ENCODE measurements at regions not wholly inside any gene's neighbourhood (a gene's known extent, or its start where the extent isn't known, plus 50 kb on each side); places are given as distances from the start of the nearest gene placed in this dataset.

- peak; percentile 57 for DNase-seq
These were observed 219.6 kb downstream of the ARHGAP12 start for GRCh38 chr10:31709028-31709427.

DNA sequence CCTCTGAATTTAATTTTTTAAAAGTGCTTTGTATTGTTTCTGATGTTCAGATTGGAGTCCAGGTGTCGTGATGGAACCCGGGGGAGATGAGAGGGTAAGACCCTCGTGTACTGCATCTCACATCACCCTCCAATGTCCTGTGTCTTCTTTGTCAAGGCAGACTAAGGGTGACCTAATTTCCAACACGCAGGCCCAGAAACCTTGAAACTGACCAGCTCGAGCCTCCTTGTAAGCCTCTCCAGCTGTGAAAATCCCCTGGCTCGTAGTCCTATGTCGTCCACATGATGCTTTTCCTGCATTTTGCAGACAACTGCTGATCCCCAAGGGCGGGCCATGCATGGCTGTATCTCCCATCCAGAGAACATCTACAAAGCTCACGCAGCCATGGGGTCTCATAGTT lies 220.2 kb downstream of the ARHGAP12 start:
- peak; percentile 63 for DNase-seq

DNA sequence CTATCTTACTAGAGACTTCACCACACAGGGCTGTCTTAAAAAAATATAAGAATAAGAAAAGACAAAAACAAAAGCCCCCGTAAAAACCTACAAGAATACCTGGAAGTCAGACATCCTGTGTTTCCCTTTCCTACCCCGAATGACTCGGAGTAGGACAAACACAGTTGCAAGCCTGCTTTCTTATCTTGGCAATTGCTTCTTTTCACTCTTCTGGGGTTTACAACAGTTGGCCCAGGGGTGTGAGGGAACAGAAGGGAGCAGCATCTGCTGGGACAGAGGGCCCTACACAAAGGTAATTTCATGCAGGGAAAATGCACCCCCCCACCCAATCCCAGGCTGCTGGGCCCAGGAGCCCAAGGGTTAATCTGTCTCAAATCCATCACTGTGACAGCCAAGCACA lies 220.6 kb downstream of the ARHGAP12 start:
- peak; percentile 46 for DNase-seq

DNA sequence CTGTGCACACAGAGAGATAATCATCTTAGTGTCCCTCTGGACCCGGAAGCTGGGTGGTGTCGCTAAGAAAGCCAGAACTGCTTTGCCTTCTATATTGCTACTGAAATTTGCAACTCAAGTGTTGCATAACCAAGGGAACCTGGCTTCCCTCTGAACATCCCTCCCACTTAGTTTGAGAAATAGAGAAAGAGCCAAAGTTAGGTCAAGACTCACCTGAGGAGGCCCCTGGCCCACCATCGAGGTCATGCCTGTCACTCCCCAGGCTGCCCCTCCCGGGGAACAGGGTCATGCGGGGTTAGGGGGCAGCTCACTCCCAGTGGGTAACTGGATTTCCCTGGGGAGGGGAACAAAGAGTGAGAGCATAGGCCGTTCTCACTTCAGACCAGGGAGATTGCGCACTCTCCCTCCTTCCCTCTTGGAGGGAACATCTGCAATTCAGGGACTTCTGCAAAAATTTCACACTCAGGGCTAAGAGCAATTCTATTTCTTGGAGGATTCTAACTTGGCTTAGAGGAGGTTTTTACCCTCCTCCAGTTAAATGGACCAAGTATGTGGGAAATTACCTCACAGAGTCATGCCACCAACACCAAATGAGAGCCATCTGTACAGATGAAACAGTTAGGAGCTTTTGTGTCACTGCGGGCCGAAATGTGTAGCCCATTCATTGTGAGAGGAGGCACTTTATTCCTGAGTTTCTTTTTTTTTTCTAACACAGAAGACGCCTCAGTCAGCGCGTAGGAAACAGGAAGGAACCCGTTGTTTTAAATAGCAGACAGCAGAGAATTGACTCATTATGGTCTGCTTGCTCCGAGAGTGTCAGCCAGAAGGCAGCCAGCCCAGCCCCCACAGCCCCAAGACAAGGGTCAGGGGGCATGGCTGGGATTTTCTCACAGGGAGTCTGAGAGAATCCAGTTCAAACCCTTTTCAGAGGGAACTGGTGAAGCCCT lies 221.3 kb downstream of the ARHGAP12 start:
- peak; percentile 78 for DNase-seq

GRCh38 chr10:31706464-31707092 lies 222.1 kb downstream of the ARHGAP12 start:
- peak; percentile 49 for DNase-seq

- no peak for DNase-seq
These were observed 223.5 kb downstream of the ARHGAP12 start for GRCh38 chr10:31705136-31705535.

DNA sequence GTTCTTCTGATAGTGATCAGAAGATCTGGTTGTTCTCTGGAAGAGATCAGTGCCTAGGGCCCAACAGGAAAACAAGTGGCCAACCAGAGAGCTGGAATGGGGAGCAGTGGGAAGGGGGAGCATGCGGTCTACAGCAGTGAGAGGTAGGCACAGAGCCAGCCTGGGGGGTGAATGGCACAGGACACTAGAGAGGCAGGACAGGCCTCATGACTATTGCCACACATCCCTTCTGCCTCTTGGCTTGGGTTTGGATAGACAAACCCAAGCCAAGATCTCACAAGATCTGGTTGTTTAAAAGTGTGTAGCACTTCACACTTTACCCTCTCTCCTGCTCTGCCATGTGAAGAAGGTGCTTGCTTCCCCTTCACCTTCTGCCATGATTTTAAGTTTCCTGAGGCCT lies 224.4 kb downstream of the ARHGAP12 start:
- DNase-seq = no peak

- no peak for DNase-seq
These were observed 225.7 kb downstream of the ARHGAP12 start for GRCh38 chr10:31702954-31703353.

- DNase-seq = no peak
These were observed 226.6 kb downstream of the ARHGAP12 start for GRCh38 chr10:31702005-31702404.

DNA sequence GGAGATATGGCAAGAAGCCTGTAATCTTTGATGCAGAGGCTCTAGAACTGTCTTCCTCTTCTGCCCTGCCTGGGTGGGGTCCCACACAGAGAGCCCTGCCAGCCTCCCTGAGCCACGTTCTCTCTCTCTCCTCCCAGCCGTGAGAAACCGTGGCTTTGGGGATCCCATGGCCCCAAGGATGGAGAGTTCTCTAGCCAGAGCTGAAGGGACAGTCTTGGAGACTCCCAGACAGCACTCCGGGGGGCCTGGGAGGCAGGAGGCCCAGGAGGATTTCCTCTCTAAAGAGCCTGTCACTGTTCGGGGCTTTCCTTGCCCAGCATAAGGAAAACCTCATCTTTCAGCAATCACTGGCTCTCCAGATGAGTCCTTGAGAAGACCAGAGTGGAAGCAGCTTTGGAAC lies 227.1 kb downstream of the ARHGAP12 start:
- no peak for DNase-seq

- peak; percentile 49 for DNase-seq
These were observed 228.4 kb downstream of the ARHGAP12 start for GRCh38 chr10:31700181-31700611.

GRCh38 chr10:31698181-31698830 lies 230.3 kb downstream of the ARHGAP12 start:
- peak; percentile 76 for DNase-seq

DNA sequence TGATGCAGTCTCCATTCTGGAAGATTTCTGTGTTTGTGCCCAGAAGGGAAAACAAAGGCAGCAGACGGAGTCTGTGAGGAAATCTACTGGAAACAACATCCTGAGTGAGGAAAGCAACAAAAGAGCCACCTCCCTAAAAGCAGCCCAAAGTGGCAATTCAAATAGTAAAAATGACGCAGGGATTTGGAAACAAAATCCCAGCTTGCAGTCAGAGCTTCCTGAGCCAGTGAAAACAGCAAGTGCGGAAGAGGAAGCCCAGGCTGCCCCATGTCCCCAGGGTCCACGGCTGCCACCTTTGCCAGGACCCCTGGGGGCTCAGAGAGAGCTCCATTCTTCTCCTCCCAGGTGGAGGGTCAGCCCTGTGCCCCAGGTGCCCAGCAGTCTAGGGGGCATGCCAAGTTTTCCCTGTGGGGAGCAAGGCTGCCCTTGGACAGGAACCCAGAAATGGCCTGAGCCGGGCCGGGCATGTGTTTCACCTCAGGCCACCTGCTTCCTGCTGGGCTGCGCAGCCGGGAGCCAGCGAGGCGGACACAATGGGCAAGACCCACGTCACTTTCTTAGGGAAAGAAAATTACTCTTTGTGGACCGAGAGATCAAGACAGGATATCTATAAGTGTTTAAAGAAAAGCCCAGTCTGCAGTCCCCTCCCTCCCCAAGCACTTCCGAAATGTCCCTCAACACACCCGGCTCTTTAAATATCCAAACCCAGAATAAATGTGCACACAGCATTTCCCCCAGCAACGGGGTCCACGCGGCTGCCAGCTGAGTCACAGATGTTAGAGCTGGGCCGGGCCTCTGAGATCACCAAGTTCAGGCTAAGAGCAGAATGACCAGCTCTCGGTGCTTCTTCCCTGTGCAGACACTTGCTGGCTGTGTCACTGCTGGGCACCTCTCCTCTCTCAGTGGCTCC lies 231.1 kb downstream of the ARHGAP12 start:
- DNase-seq = peak; percentile 85

GRCh38 chr10:31694929-31695837 lies 233.4 kb downstream of the ARHGAP12 start:
- no peak for DNase-seq

GRCh38 chr10:31694126-31694685 lies 234.4 kb downstream of the ARHGAP12 start:
- no peak for DNase-seq

- DNase-seq = no peak
These were observed 235.1 kb downstream of the ARHGAP12 start for GRCh38 chr10:31693491-31693890.

GRCh38 chr10:31689233-31689632 lies 239.4 kb downstream of the ARHGAP12 start:
- no peak for DNase-seq

GRCh38 chr10:31687663-31688482 lies 240.8 kb downstream of the ARHGAP12 start:
- DNase-seq = no peak

DNA sequence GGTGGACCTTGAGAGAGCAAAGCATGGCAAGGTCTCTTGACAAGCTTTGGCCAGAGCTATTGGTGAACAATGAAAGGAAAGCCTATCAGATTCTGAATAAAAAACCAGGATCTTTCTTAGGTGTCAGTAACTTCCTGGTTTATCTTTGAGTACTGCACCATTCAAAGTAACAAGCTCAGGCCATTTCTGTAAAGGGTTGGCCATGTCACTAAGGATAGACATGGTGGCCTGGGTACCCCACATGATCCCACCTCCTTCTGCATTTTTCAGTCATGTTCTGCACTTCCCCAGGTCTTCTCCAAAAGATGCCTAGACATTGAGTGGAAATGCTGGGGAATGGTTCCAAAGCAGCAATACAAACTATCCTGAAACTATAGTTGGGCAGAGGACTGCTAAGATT lies 242.0 kb downstream of the ARHGAP12 start:
- DNase-seq = no peak

DNA sequence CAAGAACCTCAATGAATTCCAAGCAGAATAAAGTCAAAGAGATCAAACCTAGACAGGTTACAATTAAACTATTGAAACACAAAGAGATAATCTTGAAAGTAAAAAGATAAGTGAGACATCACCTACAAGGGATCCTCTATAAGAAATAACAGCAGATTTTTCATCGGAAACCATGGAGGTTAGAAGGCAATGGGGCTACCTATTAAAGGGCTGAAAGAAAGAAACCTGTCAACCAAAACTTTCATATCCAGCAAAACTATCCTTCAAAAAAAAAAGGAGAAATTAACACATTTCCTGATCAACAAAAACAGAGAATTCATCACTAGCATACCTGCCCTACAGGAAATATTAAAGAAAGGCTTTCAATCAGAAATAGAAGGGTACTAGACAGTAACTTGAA lies 244.9 kb downstream of the ARHGAP12 start:
- DNase-seq = no peak

Measured in tongue (tissue), 1 donor.